Panc1 (cell line): ENCODE measurements at regions not wholly inside any gene's neighbourhood (a gene's known extent, or its start where the extent isn't known, plus 50 kb on each side); places are given as distances from the start of the nearest gene placed in this dataset.

ENCODE experiments used
- ATAC-seq: fragments of 200-7000 bp; cut with Tn5 transposase; 2 replicates; pipeline ENCODE4 v1.9.1; 2020; ENCODE audit warnings: mild to moderate bottlenecking, moderate library complexity
- BruUV-seq: library from RNA; stranded (reverse); fragments of 400-500 nt; replicated peaks from 2 replicates; lab custom pipeline; 2021; lab: Mats Ljungman, UMichigan
- CTCF ChIA-PET: fragments of 300-600 bp; sonication (Branson Sonifier 250); formaldehyde crosslinking; loops from one replicate; lab custom pipeline; 2022; ENCODE audit warnings: antibody characterized with exemption; lab: Charles Lee
- POLR2A ChIA-PET: fragments of 300-600 bp; sonication (Branson Sonifier 250); formaldehyde crosslinking; loops from one replicate; lab custom pipeline; 2022; ENCODE audit warnings: antibody characterized with exemption; lab: Charles Lee
- DNase-seq: peaks from one replicate; pipeline ENCODE4 v3.0.0-alpha.2; 2010; ENCODE audit warnings: low read depth, low spot score
- H3K27ac ChIP-seq: 2 replicates; pipeline ENCODE4 v1.5.1; 2011; ENCODE audit warnings: mild to moderate bottlenecking, low read length, inconsistent platforms
- H3K27me3 ChIP-seq: fragments of 200-500 bp; sonication (Bioruptor generic); 2 replicates; pipeline ENCODE4 v1.6.0; 2014; ENCODE audit warnings: low read length, inconsistent platforms; ENCODE audit not compliant: control insufficient read depth, insufficient read depth
- H3K36me3 ChIP-seq: fragments of 200-500 bp; sonication (Bioruptor generic); 2 replicates; pipeline ENCODE4 v1.5.1; 2014; ENCODE audit warnings: inconsistent platforms, mild to moderate bottlenecking, low read length, moderate library complexity; ENCODE audit not compliant: control insufficient read depth, insufficient read depth
- H3K4me1 ChIP-seq: 2 replicates; pipeline ENCODE4 v1.5.1; 2011; ENCODE audit warnings: inconsistent platforms, mild to moderate bottlenecking, low read length, moderate library complexity; ENCODE audit not compliant: control insufficient read depth, insufficient read depth
- H3K4me3 ChIP-seq, 2 experiments: 2 replicates each; pipeline ENCODE4 v1.5.1; 2011 to 2012; ENCODE audit warnings: low read depth in 2 of 2, low read length in 2 of 2, mild to moderate bottlenecking in 2 of 2, inconsistent platforms in 1 of 2, moderate library complexity in 1 of 2
- H3K9me3 ChIP-seq: fragments of 200-500 bp; sonication (Bioruptor generic); 2 replicates; pipeline ENCODE4 v1.5.1; 2014; ENCODE audit warnings: low read depth, mild to moderate bottlenecking, inconsistent platforms, low read length, moderate library complexity; ENCODE audit not compliant: control insufficient read depth, insufficient read depth
- CTCF ChIP-seq: fragments of 450-650 bp; IDR thresholded peaks from 2 replicates; pipeline ENCODE4 v1.5.1; 2017; ENCODE audit warnings: mild to moderate bottlenecking
- POLR2AphosphoS5 ChIP-seq: IDR thresholded peaks from 2 replicates; pipeline ENCODE4 v1.6.1; 2012; ENCODE audit warnings: mild to moderate bottlenecking, low read depth, low read length, moderate library complexity
- REST ChIP-seq, 2 experiments: IDR thresholded peaks; 2 replicates each; pipeline ENCODE4 v1.6.1; 2011 to 2012; ENCODE audit warnings: low read depth in 2 of 2, control low read depth in 1 of 2, low read length in 1 of 2, mild to moderate bottlenecking in 1 of 2, moderate library complexity in 1 of 2; ENCODE audit not compliant: insufficient read depth in 1 of 2
- SIN3A ChIP-seq: IDR thresholded peaks from 2 replicates; pipeline ENCODE4 v1.6.1; 2012; ENCODE audit warnings: low read depth, mild to moderate bottlenecking, low read length, moderate library complexity, borderline replicate concordance; ENCODE audit not compliant: insufficient read depth
- TCF7L2 ChIP-seq: IDR thresholded peaks from 2 replicates; pipeline ENCODE4 v1.6.1; 2011; ENCODE audit warnings: mild to moderate bottlenecking, low read depth, low read length, inconsistent platforms
- in situ Hi-C: cut with HindIII; loops from 2 replicates; pipeline ENCODE4 v1.10.0; 2016; ENCODE audit warnings: low sequenced_read_pairs, low pct_unique_long_range_greater_than_20kb
- intact Hi-C: fragments of 100-400 bp; cut with micrococcal nuclease; formaldehyde crosslinking; loops from one replicate; pipeline ENCODE4 v1.10.0; 2022; ENCODE audit not compliant: unreplicated experiment

- DNase-seq (no peak), ATAC-seq (no peak)
- ChIA-PET POLR2A (no interaction called here), CTCF (no interaction called here)
- intact Hi-C loops (no loop called here), in situ Hi-C loops (no loop called here)
- no peak overlapping the region for H3K27ac ChIP-seq
- H3K4me3 ChIP-seq: no peak overlapping the region
- no TSS peak for BruUV-seq
- H3K36me3 ChIP-seq: no peaks in the 10 kb centered on the region
- H3K4me1 ChIP-seq: no peaks in the 10 kb centered on the region
- TF ChIP-seq REST (IDR thresholded peaks at IDR 0.05; ENCODE audit: insufficient read depth in 1 of 2, low read depth in 2 of 2, low read length in 1 of 2) (no peak), POLR2AphosphoS5 (no peak), CTCF (no peak), SIN3A (no peak), TCF7L2 (no peak)
- H3K27me3 ChIP-seq: peaks cover 20% of the 10 kb centered on the region
- H3K9me3 ChIP-seq: no peaks in the 10 kb centered on the region
Observed at GRCh38 chr10:123496996-123497660, 169.0 kb upstream of the GPR26 start.

GRCh38 chr10:123500110-123500509, 166.0 kb upstream of the GPR26 start:
- ATAC-seq (no peak), DNase-seq (no peak)
- TF ChIP-seq REST (IDR thresholded peaks at IDR 0.05; ENCODE audit: insufficient read depth in 1 of 2, low read depth in 2 of 2, low read length in 1 of 2) (no peak), CTCF (no peak), SIN3A (no peak), POLR2AphosphoS5 (no peak), TCF7L2 (no peak)
- in situ Hi-C loops (no loop called here), intact Hi-C loops (no loop called here)
- no peak overlapping the region for H3K4me3 ChIP-seq
- POLR2A ChIA-PET: no interaction called here
- no peaks in the 10 kb centered on the region for H3K36me3 ChIP-seq
- peaks cover 24% of the 10 kb centered on the region for H3K27me3 ChIP-seq
- no peaks in the 10 kb centered on the region for H3K9me3 ChIP-seq
- no peak overlapping the region for H3K27ac ChIP-seq
- CTCF ChIA-PET: no interaction called here
- no TSS peak for BruUV-seq
- no peaks in the 10 kb centered on the region for H3K4me1 ChIP-seq
